Lung (tissue), 11 donors: ENCODE measurements at regions not wholly inside any gene's neighbourhood (a gene's known extent, or its start where the extent isn't known, plus 50 kb on each side); places are given as distances from the start of the nearest gene placed in this dataset.

Experiments
- ATAC-seq: fragments of 200-7000 bp; cut with Tn5 transposase; one replicate; pipeline ENCODE4 v1.9.1; 2020; ENCODE audit warnings: moderate number of reproducible peaks; ENCODE audit not compliant: insufficient read depth, low FRiP score
- DNase-seq, 3 donors: peaks; one replicate each; pipeline ENCODE4 v3.0.0-alpha.2; 2013 to 2017
- H3K27ac ChIP-seq, 2 donors: one replicate each; pipeline ENCODE4 v1.5.1; 2013; ENCODE audit warnings: mild to moderate bottlenecking in 2 of 2, moderate library complexity in 2 of 2, control low read depth in 1 of 2, inconsistent platforms in 1 of 2, low read depth in 1 of 2, low read length in 1 of 2
- H3K27me3 ChIP-seq, 3 donors: one replicate each; pipeline ENCODE4 v1.5.1; 2013; ENCODE audit warnings: low read length in 2 of 3; ENCODE audit not compliant: control insufficient read depth in 3 of 3, insufficient read depth in 3 of 3
- H3K36me3 ChIP-seq, 4 donors: one replicate each; pipeline ENCODE4 v1.5.1; 2013; ENCODE audit warnings: low read length in 4 of 4, mild to moderate bottlenecking in 1 of 4, moderate library complexity in 1 of 4; ENCODE audit not compliant: control insufficient read depth in 4 of 4, insufficient read depth in 4 of 4
- H3K4me1 ChIP-seq, 5 donors: one replicate each; pipeline ENCODE4 v1.5.1; 2013; ENCODE audit warnings: low read length in 5 of 5, mild to moderate bottlenecking in 2 of 5, moderate library complexity in 1 of 5; ENCODE audit not compliant: control insufficient read depth in 5 of 5, insufficient read depth in 5 of 5
- H3K4me3 ChIP-seq: one replicate; pipeline ENCODE4 v1.5.1; 2013; ENCODE audit warnings: mild to moderate bottlenecking, control low read depth, moderate library complexity
- H3K9ac ChIP-seq, 2 donors: one replicate each; pipeline ENCODE4 v1.5.1; 2013; ENCODE audit warnings: low read length in 2 of 2, control low read depth in 1 of 2; ENCODE audit not compliant: insufficient read depth in 1 of 2
- H3K9me3 ChIP-seq, 4 donors: one replicate each; pipeline ENCODE4 v1.5.1; 2013; ENCODE audit warnings: low read length in 3 of 4, mild to moderate bottlenecking in 1 of 4, moderate library complexity in 1 of 4; ENCODE audit not compliant: control insufficient read depth in 4 of 4, insufficient read depth in 3 of 4
- CTCF ChIP-seq: IDR thresholded peaks from 2 replicates; pipeline ENCODE4 v1.5.1; 2012; ENCODE audit warnings: mild to moderate bottlenecking; ENCODE audit errors: control extremely low read depth, extremely low read depth
- WGBS, 2 donors: extraction: QIAGEN DNeasy Blood & Tissue Kit; methylation state at CpG; one replicate each; pipeline ENCODE4 v1.1.7; 2013; 5-methylcytosine and 5-hydroxymethylcytosine counted together
- donor health status: control.
- donor health status: control.
- donor health status: Bipolar disorder and iron deficiency.
- donor health status: healthy.
- donor health status: DM: yes; HTN: yes; CAD: no.

- H3K36me3 ChIP-seq: no peaks in the 10 kb centered on the region
- no peak for ATAC-seq
- no peak overlapping the region for H3K4me3 ChIP-seq
- WGBS, 2 donors: 52 to 65% methylated on average over 6 of the region's 6 CpGs
- no peak overlapping the region for H3K9ac ChIP-seq
- H3K27ac ChIP-seq: no peak overlapping the region
- DNase-seq: no peak
- no peaks in the 10 kb centered on the region for H3K9me3 ChIP-seq
- H3K27me3 ChIP-seq: no peaks in the 10 kb centered on the region
- H3K4me1 ChIP-seq: peaks cover 0 to 21% (median 0%) of the 10 kb centered on the region in 5 donors
- no peak for TF ChIP-seq CTCF
Measured at GRCh38 chr2:118565301-118565700, 282.1 kb downstream of the EN1 start.

GRCh38 chr2:118562144-118562543, 285.3 kb downstream of the EN1 start:
- 80 to 86% methylated on average over 5 of the region's 5 CpGs for WGBS, 2 donors
- H3K4me1 ChIP-seq: peaks cover 0 to 8% (median 0%) of the 10 kb centered on the region in 5 donors
- H3K36me3 ChIP-seq: no peaks in the 10 kb centered on the region
- ATAC-seq (no peak), DNase-seq (no peak)
- TF ChIP-seq CTCF: no peak
- no peak overlapping the region for H3K4me3 ChIP-seq
- no peaks in the 10 kb centered on the region for H3K27me3 ChIP-seq
- H3K27ac ChIP-seq: no peak overlapping the region
- no peak overlapping the region for H3K9ac ChIP-seq
- H3K9me3 ChIP-seq: no peaks in the 10 kb centered on the region

- peaks cover 0 to 1% (median 0%) of the 10 kb centered on the region in 5 donors for H3K4me1 ChIP-seq
- no peak for DNase-seq
- no peaks in the 10 kb centered on the region for H3K9me3 ChIP-seq
- H3K27ac ChIP-seq: no peak overlapping the region
- WGBS, 2 donors: 59 to 67% methylated on average over 1 of the region's 1 CpG
- no peak overlapping the region for H3K4me3 ChIP-seq
- ATAC-seq: no peak
- H3K36me3 ChIP-seq: no peaks in the 10 kb centered on the region
- no peak overlapping the region for H3K9ac ChIP-seq
- no peaks in the 10 kb centered on the region for H3K27me3 ChIP-seq
- no peak for TF ChIP-seq CTCF
Measured at GRCh38 chr2:118558846-118559245, 288.6 kb downstream of the EN1 start.

- TF ChIP-seq CTCF: no peak
- Histone ChIP-seq H3K9me3 (peaks cover 0 to 2% (median 0%) of the 10 kb centered on the region in 4 donors), H3K27ac (no peak overlapping the region), H3K27me3 (no peaks in the 10 kb centered on the region), H3K4me1 (peaks cover 0 to 1% (median 0%) of the 10 kb centered on the region in 5 donors), H3K36me3 (no peaks in the 10 kb centered on the region), H3K9ac (no peak overlapping the region), H3K4me3 (no peak overlapping the region)
- no peak for ATAC-seq
- no peak for DNase-seq
- 84 to 89% methylated on average over 9 of the region's 9 CpGs for WGBS, 2 donors
Measured at GRCh38 chr2:118557791-118558190, 289.7 kb downstream of the EN1 start.
